ENCODE measurements at regions not wholly inside any gene's neighbourhood (a gene's known extent, or its start where the extent isn't known, plus 50 kb on each side); places are given as distances from the start of the nearest gene placed in this dataset.

GRCh38 chr2:59303272-59303671 lies 1062.1 kb upstream of the FANCL start:
- Mint-ChIP-seq H3K4me3 (ENCODE audit: unreplicated experiment) (no peak overlapping the region), H3K27ac (ENCODE audit: unreplicated experiment) (no peak overlapping the region), H3K36me3 (ENCODE audit: low read depth, unreplicated experiment) (no peaks in the 10 kb centered on the region), H3K4me1 (ENCODE audit: unreplicated experiment) (no peaks in the 10 kb centered on the region), H3K9me3 (ENCODE audit: unreplicated experiment) (no peaks in the 10 kb centered on the region), H3K27me3 (ENCODE audit: unreplicated experiment) (no peaks in the 10 kb centered on the region)
- no peak for DNase-seq (ENCODE audit: low spot score)
- TF ChIP-seq, protein P1, sequence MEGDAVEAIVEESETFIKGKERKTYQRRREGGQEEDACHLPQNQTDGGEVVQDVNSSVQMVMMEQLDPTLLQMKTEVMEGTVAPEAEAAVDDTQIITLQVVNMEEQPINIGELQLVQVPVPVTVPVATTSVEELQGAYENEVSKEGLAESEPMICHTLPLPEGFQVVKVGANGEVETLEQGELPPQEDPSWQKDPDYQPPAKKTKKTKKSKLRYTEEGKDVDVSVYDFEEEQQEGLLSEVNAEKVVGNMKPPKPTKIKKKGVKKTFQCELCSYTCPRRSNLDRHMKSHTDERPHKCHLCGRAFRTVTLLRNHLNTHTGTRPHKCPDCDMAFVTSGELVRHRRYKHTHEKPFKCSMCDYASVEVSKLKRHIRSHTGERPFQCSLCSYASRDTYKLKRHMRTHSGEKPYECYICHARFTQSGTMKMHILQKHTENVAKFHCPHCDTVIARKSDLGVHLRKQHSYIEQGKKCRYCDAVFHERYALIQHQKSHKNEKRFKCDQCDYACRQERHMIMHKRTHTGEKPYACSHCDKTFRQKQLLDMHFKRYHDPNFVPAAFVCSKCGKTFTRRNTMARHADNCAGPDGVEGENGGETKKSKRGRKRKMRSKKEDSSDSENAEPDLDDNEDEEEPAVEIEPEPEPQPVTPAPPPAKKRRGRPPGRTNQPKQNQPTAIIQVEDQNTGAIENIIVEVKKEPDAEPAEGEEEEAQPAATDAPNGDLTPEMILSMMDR (IDR thresholded peaks at IDR 0.05; ENCODE audit: unreplicated experiment) = no peak

GRCh38 chr2:59302683-59303082 lies 1061.6 kb upstream of the FANCL start:
- H3K9me3 Mint-ChIP-seq (ENCODE audit: unreplicated experiment) = no peaks in the 10 kb centered on the region
- TF ChIP-seq, protein P1 (IDR thresholded peaks at IDR 0.05; ENCODE audit: unreplicated experiment) = no peak

GRCh38 chr2:59301466-59302402 lies 1060.6 kb upstream of the FANCL start:
- H3K9me3 Mint-ChIP-seq (ENCODE audit: unreplicated experiment) = no peaks in the 10 kb centered on the region
- no peaks in the 10 kb centered on the region for H3K4me1 Mint-ChIP-seq (ENCODE audit: unreplicated experiment)
- TF ChIP-seq, protein P1 (IDR thresholded peaks at IDR 0.05; ENCODE audit: unreplicated experiment) = peak; percentile 61
- no peaks in the 10 kb centered on the region for H3K27me3 Mint-ChIP-seq (ENCODE audit: unreplicated experiment)
- H3K4me3 Mint-ChIP-seq (ENCODE audit: unreplicated experiment) = no peak overlapping the region
- DNase-seq (ENCODE audit: low spot score) = peak; percentile 52
- H3K27ac Mint-ChIP-seq (ENCODE audit: unreplicated experiment) = no peak overlapping the region
- no peaks in the 10 kb centered on the region for H3K36me3 Mint-ChIP-seq (ENCODE audit: low read depth, unreplicated experiment)

More at GRCh38 chr2:59302683-59303082, 1061.6 kb upstream of the FANCL start:
- Mint-ChIP-seq H3K4me1 (ENCODE audit: unreplicated experiment) (no peaks in the 10 kb centered on the region), H3K36me3 (ENCODE audit: low read depth, unreplicated experiment) (no peaks in the 10 kb centered on the region), H3K27me3 (ENCODE audit: unreplicated experiment) (no peaks in the 10 kb centered on the region), H3K4me3 (ENCODE audit: unreplicated experiment) (no peak overlapping the region), H3K27ac (ENCODE audit: unreplicated experiment) (no peak overlapping the region)
- no peak for DNase-seq (ENCODE audit: low spot score)

DNA sequence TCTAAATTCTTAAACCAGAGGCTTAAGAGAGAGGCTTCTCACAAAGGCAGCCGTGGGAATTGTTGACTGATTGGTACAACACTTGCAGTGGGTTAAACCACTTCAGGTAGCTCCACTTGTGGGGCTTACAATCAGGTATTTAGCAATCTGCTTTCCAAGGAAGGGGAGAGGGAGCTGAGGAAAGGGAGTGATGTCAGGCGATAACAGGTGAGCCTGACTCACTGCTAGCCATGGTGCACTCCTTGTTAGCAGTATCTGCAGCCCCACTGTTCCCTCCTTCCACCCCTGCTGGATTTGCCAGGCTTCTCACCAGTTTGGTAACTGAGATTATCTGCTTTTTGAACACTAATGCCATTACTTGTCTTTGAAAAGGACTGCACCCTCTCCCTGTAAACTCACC lies 1056.7 kb upstream of the FANCL start:
- DNase-seq (ENCODE audit: low spot score) = no peak
- Mint-ChIP-seq H3K27ac (ENCODE audit: unreplicated experiment) (no peak overlapping the region), H3K36me3 (ENCODE audit: low read depth, unreplicated experiment) (no peaks in the 10 kb centered on the region), H3K27me3 (ENCODE audit: unreplicated experiment) (no peaks in the 10 kb centered on the region), H3K4me3 (ENCODE audit: unreplicated experiment) (no peak overlapping the region), H3K4me1 (ENCODE audit: unreplicated experiment) (peaks cover 4% of the 10 kb centered on the region), H3K9me3 (ENCODE audit: unreplicated experiment) (no peaks in the 10 kb centered on the region)
- TF ChIP-seq, protein P1 (IDR thresholded peaks at IDR 0.05; ENCODE audit: unreplicated experiment) = no peak

DNA sequence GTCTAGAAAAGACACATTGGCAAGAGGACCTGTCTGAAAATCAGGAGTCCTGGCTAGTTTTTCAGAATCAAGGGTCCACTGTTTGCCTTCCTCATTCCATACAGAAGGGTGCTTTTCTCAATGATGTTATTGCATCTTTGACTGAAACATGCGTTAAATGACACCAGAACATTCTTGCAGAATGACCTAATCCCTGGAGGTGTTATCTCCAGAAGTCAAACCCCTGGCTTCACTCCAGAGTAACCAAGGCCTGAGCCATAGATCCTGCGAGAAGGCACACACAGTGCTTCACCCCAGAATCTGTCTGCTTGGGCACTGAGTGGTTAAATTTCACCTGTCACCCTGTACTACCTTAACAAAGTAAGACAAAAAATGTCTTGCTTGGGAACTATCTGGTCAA lies 1055.2 kb upstream of the FANCL start:
- no peak for DNase-seq (ENCODE audit: low spot score)
- Mint-ChIP-seq H3K4me3 (ENCODE audit: unreplicated experiment) (no peak overlapping the region), H3K9me3 (ENCODE audit: unreplicated experiment) (no peaks in the 10 kb centered on the region), H3K27ac (ENCODE audit: unreplicated experiment) (no peak overlapping the region), H3K36me3 (ENCODE audit: low read depth, unreplicated experiment) (no peaks in the 10 kb centered on the region), H3K4me1 (ENCODE audit: unreplicated experiment) (peaks cover 4% of the 10 kb centered on the region), H3K27me3 (ENCODE audit: unreplicated experiment) (no peaks in the 10 kb centered on the region)
- TF ChIP-seq, protein P1 (IDR thresholded peaks at IDR 0.05; ENCODE audit: unreplicated experiment) = no peak
